GM18909 (cell line): ENCODE measurements at regions not wholly inside any gene's neighbourhood (a gene's known extent, or its start where the extent isn't known, plus 50 kb on each side); places are given as distances from the start of the nearest gene placed in this dataset.

ENCODE experiments used
- ATAC-seq: cut with Tn5 transposase; IDR thresholded peaks from one replicate; pipeline ENCODE4 v1.9.1; 2021; ENCODE audit warnings: mild to moderate bottlenecking; ENCODE audit not compliant: unreplicated experiment, poor library complexity

DNA sequence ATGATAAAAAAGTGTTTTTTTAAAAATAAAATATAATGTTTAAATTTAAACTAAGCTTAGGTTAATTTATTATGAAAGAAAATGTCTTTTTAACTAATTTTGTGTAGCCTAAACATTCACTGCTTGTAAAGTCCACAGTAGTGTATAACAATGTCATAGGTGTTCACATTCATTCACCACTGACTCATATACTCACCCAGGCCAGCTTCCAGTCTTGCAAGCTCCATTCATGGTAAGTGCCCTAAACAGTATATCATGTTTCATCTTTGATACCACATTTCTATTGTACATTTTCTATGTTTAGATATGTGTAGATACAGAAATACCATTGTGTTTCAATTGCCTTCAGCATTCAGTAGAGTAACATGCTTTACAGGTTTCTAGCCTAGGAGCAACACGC lies 530.3 kb downstream of the EPHA5 start:
- ATAC-seq = no peak

DNA sequence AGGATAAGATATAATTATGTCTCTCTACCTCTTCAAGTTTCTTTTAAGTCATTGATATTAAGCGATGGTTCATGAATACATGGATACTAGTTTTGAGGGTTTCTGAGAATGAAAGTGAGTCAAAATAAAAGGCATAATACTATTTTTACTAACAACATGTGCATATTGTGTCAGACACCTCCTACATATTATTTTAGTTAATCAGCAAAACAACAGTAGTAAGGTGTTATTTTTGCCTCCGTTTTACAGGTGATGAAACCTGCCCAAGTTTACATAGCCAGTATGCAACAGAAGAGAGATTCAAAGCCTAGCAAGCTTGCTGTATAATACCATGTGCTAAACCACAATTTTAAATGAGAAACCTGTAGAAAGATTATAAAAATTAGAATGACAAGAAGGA lies 544.1 kb downstream of the EPHA5 start:
- no peak for ATAC-seq

DNA sequence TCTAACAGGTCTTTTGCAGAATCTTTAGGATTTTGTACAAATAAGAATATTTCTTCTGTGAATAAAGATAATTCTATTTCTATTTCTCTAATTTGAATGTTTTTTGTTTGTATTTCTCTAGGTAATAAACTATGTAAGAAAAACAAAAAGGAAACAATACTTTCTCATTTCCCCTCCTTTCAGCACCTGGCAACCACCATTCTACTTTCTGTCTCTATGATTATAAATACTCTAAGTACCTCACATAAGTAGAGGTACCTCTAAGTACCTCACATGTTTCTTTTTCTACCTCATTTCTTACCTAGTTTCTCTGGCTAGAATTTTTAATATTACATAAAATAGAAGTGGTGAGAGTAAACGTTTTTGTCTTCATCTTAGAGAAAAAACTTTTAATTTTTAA lies 550.0 kb downstream of the EPHA5 start:
- no peak for ATAC-seq

DNA sequence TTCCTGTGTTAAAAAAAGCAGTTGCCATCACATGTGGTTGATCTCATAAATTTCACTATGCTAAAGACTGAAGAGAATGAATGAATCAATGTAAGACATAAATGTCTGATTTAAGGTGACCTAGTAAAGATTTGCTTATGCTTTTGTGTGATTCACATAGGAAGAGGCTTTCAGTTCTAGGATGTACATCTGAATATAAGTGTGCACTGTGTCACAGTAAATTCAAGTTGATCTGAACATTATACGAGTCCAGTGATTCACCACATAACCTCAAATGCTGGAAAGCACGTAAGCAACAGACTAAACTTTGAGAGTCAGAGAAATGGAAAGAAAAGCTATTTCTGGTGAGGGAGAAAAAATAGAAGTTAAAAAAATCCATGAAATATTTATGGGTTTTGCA lies 567.9 kb downstream of the EPHA5 start:
- ATAC-seq = no peak

DNA sequence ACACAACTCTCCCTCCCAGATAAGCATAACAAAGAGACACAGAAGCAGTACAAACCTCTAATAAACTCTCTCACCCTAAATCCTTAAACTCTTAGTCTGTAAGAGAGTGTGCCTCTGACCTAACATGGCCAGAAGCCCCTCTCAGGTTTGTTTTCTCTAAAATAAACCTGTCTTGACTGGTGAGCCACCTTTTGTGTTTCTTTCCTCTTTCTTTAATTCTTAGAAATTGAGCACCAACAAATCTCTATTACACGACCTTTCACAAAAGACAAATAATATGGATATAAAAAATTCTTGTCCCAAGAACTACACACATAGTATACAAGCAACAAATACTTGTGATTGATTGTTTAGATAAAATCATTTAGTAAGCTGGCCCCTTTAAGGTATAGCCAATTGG lies 573.7 kb downstream of the EPHA5 start:
- no peak for ATAC-seq

DNA sequence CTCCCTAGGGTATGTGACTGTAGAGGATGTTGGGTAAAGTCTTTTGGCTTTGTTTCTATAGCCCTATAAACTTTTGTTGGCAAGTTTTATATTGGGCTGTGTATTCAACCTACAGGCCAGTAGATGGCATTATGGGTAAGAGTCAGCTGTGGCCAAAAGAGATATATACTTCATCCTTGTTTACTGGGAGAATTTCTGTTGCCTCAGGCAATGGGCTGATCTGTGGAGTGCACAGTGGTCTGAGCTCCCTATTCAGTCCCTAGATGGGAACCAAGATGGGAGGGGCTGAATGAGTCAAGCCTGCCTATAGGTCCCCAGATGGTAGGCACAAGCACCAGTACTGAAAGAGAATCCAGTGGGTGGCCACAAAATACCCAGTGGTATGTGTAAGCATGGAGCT lies 580.6 kb downstream of the EPHA5 start:
- ATAC-seq = no peak

DNA sequence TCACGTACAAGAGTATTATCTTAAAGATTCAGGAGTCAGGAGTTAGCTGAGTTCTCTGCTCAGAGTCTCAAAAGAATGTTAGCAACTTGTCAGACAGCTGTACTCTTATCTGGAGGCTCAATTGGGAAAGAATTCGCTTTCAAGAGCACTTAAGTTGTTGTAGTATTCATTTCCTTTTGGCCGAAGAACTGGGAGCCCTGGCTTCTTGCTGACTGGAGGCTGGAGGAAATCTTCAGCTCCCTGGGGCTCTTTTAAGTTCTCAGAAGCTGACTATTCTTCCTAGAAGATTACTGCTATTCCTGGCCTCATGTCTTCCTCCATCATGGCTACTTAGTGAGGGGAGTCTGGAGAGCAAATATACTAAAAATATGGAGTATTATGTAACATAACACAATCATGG lies 587.2 kb downstream of the EPHA5 start:
- no peak for ATAC-seq

DNA sequence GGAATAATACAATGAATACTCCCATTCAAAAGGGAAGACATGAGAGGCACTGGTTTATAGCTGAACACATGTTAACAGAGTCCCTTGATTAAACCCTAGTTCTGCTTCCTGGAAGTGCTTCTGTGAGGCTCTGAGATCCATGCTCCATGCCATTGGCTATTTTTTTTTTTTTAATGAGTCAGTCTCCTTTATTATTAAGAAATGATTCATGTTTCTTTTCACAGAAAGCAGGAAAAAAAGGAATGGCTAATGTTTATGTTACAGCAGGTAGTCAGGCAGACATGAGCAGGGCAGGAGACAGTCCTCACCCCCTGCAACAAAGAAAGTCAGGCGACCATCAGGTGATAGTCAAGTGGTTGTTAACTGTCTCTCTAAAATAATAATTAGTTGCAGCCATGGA lies 598.7 kb downstream of the EPHA5 start:
- ATAC-seq = no peak

DNA sequence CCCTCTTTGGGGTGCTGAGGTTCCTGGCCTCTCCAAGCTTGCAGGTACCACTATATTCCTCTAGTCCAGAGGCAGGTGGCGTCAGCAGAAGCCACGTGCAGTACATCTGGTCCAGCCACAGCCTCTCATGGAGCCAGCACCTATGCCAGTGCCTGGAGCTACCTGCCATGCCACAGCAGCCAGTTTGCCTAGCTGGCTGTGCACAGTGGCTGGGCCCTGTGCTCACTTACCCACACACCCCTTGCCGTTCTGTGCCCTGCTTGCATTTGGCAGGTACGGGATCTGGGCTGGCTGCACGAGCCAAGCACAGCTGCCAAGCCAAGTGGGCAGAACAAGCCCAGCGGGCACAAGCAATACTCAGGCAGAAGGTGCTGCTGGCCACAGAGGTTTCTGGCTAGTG lies 601.1 kb downstream of the EPHA5 start:
- no peak for ATAC-seq

DNA sequence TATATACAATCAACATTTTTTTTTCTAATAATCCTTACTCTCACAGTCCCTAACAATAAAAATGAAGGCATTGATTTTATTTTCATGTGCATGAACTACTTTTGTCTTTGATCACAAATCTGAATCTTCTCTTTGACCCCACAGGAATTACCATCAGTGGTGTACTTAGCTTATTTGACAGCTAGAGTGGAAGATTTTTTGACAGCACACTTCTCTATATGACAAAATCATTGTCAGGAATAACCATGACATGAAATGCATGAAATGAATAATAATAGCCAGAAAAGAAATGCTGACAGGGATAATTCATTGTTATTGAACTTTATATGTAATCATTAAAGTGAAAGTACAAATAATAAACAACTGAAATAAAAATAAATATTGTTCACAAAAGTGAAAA lies 604.2 kb downstream of the EPHA5 start:
- ATAC-seq = no peak

DNA sequence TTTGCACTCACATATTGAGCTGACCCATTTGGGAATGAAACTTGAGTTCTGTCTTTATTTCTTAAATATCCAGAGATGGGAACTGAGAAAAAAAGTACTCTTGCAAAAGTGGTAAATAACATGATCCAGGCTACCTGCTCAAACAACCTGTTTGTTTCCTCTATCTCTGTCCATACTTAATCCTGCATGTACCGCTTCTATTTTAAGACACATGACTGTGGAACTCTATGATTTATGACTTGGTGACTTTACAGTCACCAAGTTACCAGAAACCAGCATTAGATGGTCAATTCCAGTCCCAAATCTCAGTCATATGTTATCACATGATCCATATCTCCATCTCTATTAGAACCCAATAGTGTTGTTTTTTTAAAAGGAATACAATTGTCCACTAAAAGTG lies 606.7 kb downstream of the EPHA5 start:
- no peak for ATAC-seq

DNA sequence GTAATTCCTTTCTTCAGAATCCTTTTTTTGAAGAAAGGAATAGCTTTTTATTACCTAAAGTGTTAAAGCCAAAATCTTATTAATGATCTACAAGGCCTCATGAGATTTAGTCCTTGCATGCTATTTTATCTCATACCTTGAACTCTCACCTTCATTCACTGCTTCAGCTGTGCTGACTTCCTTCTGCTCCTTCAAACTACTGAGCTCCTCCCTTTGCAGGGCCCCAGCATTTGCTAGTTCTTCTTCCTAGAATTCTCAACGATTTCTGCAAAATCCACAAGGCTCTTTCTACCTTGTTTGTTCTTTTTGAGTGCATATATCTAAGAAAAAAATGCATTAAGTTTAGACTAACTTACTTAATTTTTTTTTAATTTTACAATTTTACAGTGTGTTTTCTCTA lies 619.5 kb downstream of the EPHA5 start:
- ATAC-seq = no peak

DNA sequence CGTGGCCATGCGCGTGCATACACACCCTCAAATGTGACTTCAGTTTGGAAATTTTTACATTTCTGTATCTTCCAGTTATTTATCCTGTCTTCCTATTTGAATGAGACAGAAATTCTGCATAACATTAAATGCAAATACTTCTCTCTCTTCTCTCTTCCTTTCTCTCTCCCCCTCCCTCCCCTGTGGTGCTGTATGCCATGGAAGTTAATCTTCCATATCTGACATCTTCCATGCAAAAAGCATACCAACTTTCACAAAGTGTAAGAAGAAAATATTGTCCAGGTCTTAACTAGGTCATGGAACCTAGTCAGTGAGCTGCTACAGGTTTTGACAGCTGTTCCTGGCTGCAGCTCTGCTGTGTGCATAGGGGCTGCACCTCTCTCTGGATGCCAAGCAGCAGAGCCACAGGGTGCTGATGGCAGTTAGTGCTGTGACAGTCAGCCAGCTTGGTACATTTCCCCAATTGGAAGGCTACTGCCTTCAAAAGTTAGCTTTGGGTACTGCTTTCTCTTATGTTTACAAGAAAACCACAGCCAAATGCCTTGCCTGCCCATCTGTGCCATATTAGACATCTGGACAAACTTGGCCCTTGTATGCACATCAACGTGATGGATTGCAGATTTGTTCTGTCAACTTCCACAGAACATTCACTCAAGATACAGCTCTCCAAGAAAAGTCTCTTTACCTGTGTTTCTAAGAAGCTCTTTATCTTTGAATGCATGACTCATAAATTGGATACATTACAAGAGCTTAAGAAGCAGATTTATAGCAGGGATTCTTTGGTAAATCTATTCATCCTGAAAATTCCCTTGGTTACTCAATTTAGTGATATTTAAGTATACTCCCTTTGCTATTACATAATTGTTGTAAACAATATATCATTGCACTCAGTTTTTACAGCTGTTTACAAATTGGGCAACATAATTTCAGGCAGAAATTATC lies 623.8 kb downstream of the EPHA5 start:
- ATAC-seq = no peak

DNA sequence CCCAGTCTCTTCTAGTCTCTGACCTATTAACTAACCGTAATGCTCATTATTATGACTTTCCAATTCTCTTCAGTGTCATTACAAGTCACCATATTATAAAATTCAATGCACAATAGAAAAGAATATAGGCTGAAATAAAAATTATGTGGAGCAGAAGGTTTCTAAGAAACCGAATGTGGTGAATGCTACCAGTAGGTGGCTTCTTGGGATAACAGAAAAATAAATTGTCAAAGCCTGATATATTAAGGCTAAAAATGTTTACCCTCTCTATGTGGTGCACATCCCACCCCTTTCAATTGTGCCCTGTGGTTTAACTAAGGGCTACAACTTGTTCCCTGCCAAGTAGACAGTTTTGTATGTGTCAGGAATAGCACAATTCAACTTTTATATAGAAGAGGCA lies 624.6 kb upstream of the TECRL start:
- ATAC-seq = no peak

DNA sequence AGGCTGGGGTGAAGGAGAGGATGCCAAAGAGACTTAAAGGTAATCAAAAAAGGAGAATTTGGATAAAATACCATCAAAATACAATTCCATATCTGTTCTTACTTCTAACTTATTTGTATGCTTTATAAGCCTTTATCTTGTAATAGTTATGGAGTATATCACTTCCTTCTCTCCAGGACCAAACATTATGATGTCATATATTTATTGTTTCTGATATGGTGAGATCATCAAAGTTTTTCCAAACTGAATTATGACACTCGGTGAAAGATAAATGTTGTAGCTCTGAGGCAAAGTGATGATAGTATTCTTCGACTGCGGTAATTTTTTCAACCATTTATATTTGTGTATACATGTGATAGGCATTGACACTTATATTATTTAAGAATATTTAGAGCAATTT lies 619.3 kb upstream of the TECRL start:
- no peak for ATAC-seq

DNA sequence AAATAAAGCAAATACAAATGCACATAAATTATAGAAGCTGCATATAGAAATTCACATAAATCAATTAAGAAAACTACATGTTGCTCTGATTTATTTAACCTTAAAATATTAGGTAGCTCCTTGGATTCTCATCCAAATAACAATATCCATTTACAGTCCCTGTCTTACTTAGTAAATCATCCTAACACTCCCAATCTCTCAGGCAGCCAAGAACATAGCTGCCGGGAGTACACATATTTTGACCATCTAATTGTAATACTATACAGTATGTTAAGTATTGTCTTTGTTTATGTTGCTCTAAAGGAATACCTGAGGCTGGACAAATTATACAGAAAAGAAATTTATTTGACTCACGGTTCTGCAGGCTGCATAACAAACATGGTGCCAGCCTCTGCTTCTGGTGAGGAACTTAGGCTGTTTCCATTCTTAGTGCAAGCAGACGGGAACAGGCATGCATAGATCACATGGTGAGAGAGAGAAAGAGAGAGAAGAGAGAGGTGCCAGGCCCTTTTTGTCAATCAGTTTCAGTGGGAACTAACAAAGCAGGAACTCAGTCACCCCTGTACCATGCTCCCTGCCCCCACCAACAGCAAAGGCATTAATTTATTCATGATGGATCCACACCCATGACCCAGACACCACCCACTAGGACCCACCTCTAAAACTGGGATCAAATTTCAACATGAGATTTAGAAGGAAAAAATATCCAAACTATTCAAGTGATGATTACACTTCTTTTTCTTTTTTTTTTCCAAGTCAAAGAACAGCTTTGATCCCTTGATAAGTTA lies 614.8 kb upstream of the TECRL start:
- no peak for ATAC-seq

DNA sequence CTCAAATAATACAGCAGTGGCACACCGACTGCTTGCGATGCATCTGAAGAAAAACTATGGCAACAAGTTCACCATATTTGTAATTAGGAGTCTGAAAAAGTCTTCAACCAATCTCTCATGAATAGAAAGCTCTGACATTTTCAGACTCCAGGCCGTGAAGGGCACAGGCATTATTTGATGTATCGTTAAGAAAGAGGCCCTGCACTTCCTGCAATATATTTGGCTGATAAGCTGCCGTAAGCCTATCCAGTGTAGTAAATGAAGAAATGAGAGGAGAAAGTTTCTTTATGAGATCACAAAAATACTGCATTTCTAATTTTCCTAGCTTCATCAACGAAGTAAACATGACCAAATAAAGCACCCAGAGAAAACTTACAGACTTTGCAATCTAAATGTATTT lies 613.8 kb upstream of the TECRL start:
- ATAC-seq = no peak

DNA sequence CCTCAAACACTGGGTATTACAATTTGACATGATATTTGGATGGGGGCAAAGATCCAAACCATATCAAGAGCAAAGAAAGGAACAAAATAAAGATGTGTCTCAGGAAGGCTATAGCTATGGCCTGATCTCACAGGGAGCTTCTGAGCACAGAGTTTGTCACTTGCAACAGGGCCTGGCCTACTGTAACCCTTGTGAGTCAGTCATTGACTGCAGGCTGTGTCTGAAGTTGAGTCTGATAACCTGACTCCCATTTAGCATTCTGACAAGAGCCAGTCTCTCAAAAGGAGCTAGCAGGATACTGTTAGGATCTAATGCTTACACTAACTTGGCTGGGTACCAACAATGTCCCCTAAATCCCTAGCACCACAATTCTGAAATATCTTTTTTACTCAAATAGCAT lies 612.5 kb upstream of the TECRL start:
- no peak for ATAC-seq

DNA sequence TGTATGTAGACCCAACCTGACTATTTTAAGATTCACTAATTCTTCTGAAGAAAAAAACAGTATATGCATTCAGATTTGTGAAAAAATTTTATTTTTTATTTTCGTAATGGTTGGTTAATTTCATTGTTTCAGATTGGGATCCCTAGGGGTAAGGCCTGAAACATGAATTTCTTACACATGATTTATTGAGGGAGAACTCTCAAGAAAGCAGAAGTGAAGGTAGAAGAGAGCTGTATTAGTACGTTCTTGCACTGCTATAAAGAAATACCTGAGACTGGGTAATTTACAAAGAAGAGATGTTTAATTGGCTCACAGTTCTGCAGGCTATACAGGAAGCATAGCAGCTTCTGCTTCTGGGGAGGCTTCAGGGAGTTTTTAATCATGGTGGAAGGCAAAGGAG lies 611.9 kb upstream of the TECRL start:
- no peak for ATAC-seq

DNA sequence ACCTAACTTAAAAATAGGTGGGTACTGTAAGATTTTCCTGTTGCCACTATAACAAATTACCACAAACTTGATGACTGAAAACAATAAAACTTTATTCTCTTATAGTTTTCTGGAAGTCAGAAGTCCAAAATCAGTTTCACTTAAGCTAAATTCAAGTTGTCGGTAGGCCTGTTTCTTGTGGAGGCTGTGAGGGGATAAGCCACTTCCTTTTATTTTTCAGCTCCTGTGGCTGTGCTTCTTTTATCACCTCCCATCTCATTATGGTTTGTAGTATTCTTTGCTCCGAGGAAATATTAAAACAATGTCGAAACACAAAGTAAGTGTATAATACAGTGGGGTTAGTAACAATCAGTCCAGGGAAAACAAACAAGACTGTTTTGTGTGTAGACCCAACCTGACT lies 610.5 kb upstream of the TECRL start:
- ATAC-seq = no peak

DNA sequence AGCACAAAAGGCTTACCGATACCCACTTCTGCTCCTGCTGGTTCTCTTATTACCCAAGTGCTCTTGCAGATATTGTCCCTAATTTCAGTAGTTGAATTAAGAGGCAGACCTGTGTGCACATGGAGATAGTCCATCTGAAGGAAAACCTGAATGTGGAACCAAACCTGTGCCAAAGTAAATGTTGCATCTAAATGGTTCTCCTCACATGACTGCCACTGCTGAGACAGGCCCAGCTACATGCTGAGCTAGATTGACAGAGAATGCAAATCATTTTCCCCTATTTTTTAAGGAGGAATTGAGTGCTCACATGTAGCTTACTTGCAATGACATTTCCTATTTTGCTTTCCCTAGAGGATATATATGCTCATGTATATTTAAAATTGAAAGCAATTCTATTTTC lies 609.1 kb upstream of the TECRL start:
- ATAC-seq = no peak

DNA sequence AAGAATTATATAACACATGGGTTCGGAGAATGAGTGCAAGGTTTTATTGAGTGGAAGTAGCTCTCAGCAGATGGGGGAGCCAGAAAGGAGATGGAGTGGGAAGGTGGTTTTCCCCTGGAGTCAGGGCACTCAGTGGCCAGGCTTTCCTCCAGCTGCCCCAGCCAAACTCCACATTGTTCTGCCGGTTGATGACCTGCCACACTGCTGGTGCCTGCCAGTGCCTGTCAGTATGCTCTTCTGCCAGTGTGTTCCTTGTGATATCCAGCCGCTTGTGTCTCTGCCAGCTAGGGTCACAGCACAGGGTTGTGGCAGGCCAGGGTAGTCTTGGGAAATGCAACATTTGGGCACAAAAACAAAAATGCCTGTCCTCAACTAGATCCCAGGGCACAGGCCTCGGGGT lies 604.8 kb upstream of the TECRL start:
- no peak for ATAC-seq
